ENCODE measurements at regions not wholly inside any gene's neighbourhood (a gene's known extent, or its start where the extent isn't known, plus 50 kb on each side); places are given as distances from the start of the nearest gene placed in this dataset.

DNA sequence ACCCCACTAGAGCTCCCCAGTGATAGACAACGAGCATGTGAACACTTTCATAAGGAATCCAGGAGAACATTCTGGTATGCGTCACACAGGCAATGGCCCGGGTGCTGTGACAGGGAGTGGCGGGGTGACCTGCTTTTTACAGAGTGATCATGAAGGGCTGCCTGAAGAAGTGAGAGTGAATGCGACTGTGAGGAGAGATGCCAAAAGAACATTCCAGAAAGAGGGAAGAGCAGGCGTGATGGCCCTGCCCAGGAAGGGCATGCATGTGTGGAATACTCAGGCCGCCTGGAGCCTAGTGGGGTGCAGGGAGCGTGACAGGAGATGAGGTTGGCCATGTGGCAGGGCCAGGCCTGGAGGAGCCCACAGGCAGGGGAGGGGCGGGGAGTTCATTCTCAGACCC, 53.8 kb downstream of the FZD10 start:
- TF ChIP-seq POLR2A (IDR thresholded peaks at IDR 0.05) = no peak
- TF ChIP-seq, protein P1, sequence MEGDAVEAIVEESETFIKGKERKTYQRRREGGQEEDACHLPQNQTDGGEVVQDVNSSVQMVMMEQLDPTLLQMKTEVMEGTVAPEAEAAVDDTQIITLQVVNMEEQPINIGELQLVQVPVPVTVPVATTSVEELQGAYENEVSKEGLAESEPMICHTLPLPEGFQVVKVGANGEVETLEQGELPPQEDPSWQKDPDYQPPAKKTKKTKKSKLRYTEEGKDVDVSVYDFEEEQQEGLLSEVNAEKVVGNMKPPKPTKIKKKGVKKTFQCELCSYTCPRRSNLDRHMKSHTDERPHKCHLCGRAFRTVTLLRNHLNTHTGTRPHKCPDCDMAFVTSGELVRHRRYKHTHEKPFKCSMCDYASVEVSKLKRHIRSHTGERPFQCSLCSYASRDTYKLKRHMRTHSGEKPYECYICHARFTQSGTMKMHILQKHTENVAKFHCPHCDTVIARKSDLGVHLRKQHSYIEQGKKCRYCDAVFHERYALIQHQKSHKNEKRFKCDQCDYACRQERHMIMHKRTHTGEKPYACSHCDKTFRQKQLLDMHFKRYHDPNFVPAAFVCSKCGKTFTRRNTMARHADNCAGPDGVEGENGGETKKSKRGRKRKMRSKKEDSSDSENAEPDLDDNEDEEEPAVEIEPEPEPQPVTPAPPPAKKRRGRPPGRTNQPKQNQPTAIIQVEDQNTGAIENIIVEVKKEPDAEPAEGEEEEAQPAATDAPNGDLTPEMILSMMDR (IDR thresholded peaks at IDR 0.05) = no peak
- TF ChIP-seq POLR2AphosphoS5 (IDR thresholded peaks at IDR 0.05) = no peak

Measured in breast epithelium (tissue), 3 donors.